Astrocyte (in vitro differentiated cells and primary cell): ENCODE measurements at regions not wholly inside any gene's neighbourhood (a gene's known extent, or its start where the extent isn't known, plus 50 kb on each side); places are given as distances from the start of the nearest gene placed in this dataset.

Source experiments
- DNase-seq: peaks from one replicate; pipeline ENCODE4 v3.0.0-alpha.2; 2010; ENCODE audit warnings: low read depth
- FAIRE-seq: peaks from 2 replicates; lab custom pipeline; 2011; peaks lifted over from hg19 to GRCh38; lab: Jason Lieb, UNC
- H2AFZ ChIP-seq: 2 replicates; pipeline ENCODE4 v1.6.0; 2012; ENCODE audit warnings: low read depth, low read length, inconsistent platforms
- H3K27ac ChIP-seq: 2 replicates; pipeline ENCODE4 v1.5.1; 2011; ENCODE audit warnings: low read depth, low read length, inconsistent platforms
- H3K27me3 ChIP-seq: 2 replicates; pipeline ENCODE4 v1.6.0; 2011; ENCODE audit warnings: low read length, inconsistent platforms; ENCODE audit not compliant: insufficient read depth
- H3K36me3 ChIP-seq: 2 replicates; pipeline ENCODE4 v1.5.1; 2011; ENCODE audit warnings: low read length, inconsistent platforms; ENCODE audit not compliant: insufficient read depth
- H3K4me1 ChIP-seq: 2 replicates; pipeline ENCODE4 v1.5.1; 2011; ENCODE audit warnings: low read length, inconsistent platforms; ENCODE audit not compliant: insufficient read depth
- H3K4me2 ChIP-seq: 2 replicates; pipeline ENCODE4 v1.6.0; 2012; ENCODE audit warnings: low read length, inconsistent platforms
- H3K4me3 ChIP-seq: 2 replicates; pipeline ENCODE4 v1.5.1; 2011; ENCODE audit warnings: low read depth, mild to moderate bottlenecking, low read length, inconsistent platforms; ENCODE audit not compliant: insufficient read depth
- H3K79me2 ChIP-seq: 2 replicates; pipeline ENCODE4 v1.6.0; 2012; ENCODE audit warnings: mild to moderate bottlenecking, low read length, inconsistent platforms; ENCODE audit not compliant: insufficient read depth
- H3K9ac ChIP-seq: 2 replicates; pipeline ENCODE4 v1.6.0; 2012; ENCODE audit warnings: mild to moderate bottlenecking, low read length, inconsistent platforms
- H3K9me3 ChIP-seq: 2 replicates; pipeline ENCODE4 v1.5.1; 2012; ENCODE audit warnings: low read depth, mild to moderate bottlenecking, low read length, inconsistent platforms; ENCODE audit not compliant: insufficient read depth
- H4K20me1 ChIP-seq: 2 replicates; pipeline ENCODE4 v1.6.0; 2012; ENCODE audit warnings: low read length, inconsistent platforms; ENCODE audit not compliant: insufficient read depth
- H3K27ac Mint-ChIP-seq: one replicate; pipeline ENCODE4 v1.8.0; 2021; ENCODE audit warnings: mild to moderate bottlenecking, mixed read lengths; ENCODE audit not compliant: unreplicated experiment
- H3K27me3 Mint-ChIP-seq: one replicate; pipeline ENCODE4 v1.8.0; 2021; ENCODE audit warnings: low read depth, mixed read lengths; ENCODE audit not compliant: unreplicated experiment
- H3K36me3 Mint-ChIP-seq: one replicate; pipeline ENCODE4 v1.8.0; 2021; ENCODE audit warnings: low read depth, mixed read lengths; ENCODE audit not compliant: unreplicated experiment
- H3K4me1 Mint-ChIP-seq: one replicate; pipeline ENCODE4 v1.8.0; 2021; ENCODE audit warnings: low read depth, mixed read lengths; ENCODE audit not compliant: unreplicated experiment
- H3K4me3 Mint-ChIP-seq: one replicate; pipeline ENCODE4 v1.8.0; 2021; ENCODE audit warnings: mild to moderate bottlenecking, moderate library complexity, mixed read lengths; ENCODE audit not compliant: unreplicated experiment
- H3K9me3 Mint-ChIP-seq: one replicate; pipeline ENCODE4 v1.8.0; 2021; ENCODE audit warnings: mild to moderate bottlenecking, mixed read lengths; ENCODE audit not compliant: unreplicated experiment
- CTCF ChIP-seq: IDR thresholded peaks from 2 replicates; pipeline ENCODE4 v1.5.1; 2011; ENCODE audit warnings: low read depth, mild to moderate bottlenecking, inconsistent platforms, low read length, moderate library complexity; ENCODE audit not compliant: insufficient read depth
- EZH2 ChIP-seq: IDR thresholded peaks from 2 replicates; pipeline ENCODE4 v1.6.1; 2012; ENCODE audit warnings: mild to moderate bottlenecking, low read length, inconsistent platforms; ENCODE audit not compliant: insufficient read depth

GRCh38 chr4:149993030-149993429 lies 85.2 kb upstream of the DCLK2 start:
- H3K79me2 ChIP-seq = no peaks in the 10 kb centered on the region
- no peak overlapping the region for H3K4me2 ChIP-seq
- Mint-ChIP-seq H3K9me3 (no peaks in the 10 kb centered on the region), H3K27me3 (no peaks in the 10 kb centered on the region), H3K4me1 (peaks cover 11% of the 10 kb centered on the region), H3K27ac (no peak overlapping the region), H3K4me3 (no peak overlapping the region), H3K36me3 (no peaks in the 10 kb centered on the region)
- no peak overlapping the region for H3K4me3 ChIP-seq
- no peak overlapping the region for H3K9ac ChIP-seq
- no peaks in the 10 kb centered on the region for H4K20me1 ChIP-seq
- no peaks in the 10 kb centered on the region for H3K9me3 ChIP-seq
- no peak for TF ChIP-seq CTCF
- TF ChIP-seq EZH2 = no peak
- H3K27me3 ChIP-seq = no peaks in the 10 kb centered on the region
- FAIRE-seq (no peak), DNase-seq (peak; percentile 87)
- no peaks in the 10 kb centered on the region for H3K36me3 ChIP-seq
- no peak overlapping the region for H3K27ac ChIP-seq
- H2AFZ ChIP-seq = no peak overlapping the region
- peaks cover 7% of the 10 kb centered on the region for H3K4me1 ChIP-seq

GRCh38 chr4:149995134-149995756 lies 83.0 kb upstream of the DCLK2 start:
- peaks cover 10% of the 10 kb centered on the region for H3K4me1 ChIP-seq
- Mint-ChIP-seq H3K27ac (no peak overlapping the region), H3K4me3 (no peak overlapping the region), H3K9me3 (no peaks in the 10 kb centered on the region), H3K36me3 (no peaks in the 10 kb centered on the region), H3K27me3 (no peaks in the 10 kb centered on the region), H3K4me1 (peaks cover 18% of the 10 kb centered on the region)
- H4K20me1 ChIP-seq = no peaks in the 10 kb centered on the region
- DNase-seq (no peak), FAIRE-seq (no peak)
- TF ChIP-seq CTCF = no peak
- TF ChIP-seq EZH2 = no peak
- no peak overlapping the region for H3K27ac ChIP-seq
- no peaks in the 10 kb centered on the region for H3K9me3 ChIP-seq
- no peak overlapping the region for H3K4me3 ChIP-seq
- H3K9ac ChIP-seq = no peak overlapping the region
- H3K4me2 ChIP-seq = no peak overlapping the region
- peak overlapping the region; percentile 18 for H2AFZ ChIP-seq
- H3K27me3 ChIP-seq = no peaks in the 10 kb centered on the region
- H3K79me2 ChIP-seq = no peaks in the 10 kb centered on the region
- no peaks in the 10 kb centered on the region for H3K36me3 ChIP-seq

- no peak overlapping the region for H3K4me3 Mint-ChIP-seq
- peaks cover 31% of the 10 kb centered on the region for H3K4me1 Mint-ChIP-seq
- Histone ChIP-seq H4K20me1 (no peaks in the 10 kb centered on the region), H2AFZ (peak overlapping the region; percentile 81), H3K4me1 (peaks cover 18% of the 10 kb centered on the region), H3K4me2 (peak overlapping the region; percentile 46), H3K4me3 (no peak overlapping the region), H3K27ac (peak overlapping the region; percentile 14), H3K9me3 (no peaks in the 10 kb centered on the region), H3K36me3 (no peaks in the 10 kb centered on the region), H3K79me2 (no peaks in the 10 kb centered on the region), H3K27me3 (no peaks in the 10 kb centered on the region), H3K9ac (no peak overlapping the region)
- H3K27me3 Mint-ChIP-seq = no peaks in the 10 kb centered on the region
- TF ChIP-seq EZH2 (no peak), CTCF (no peak)
- H3K36me3 Mint-ChIP-seq = no peaks in the 10 kb centered on the region
- H3K27ac Mint-ChIP-seq = peak overlapping the region; percentile 83
- peak; percentile 82 for FAIRE-seq
- DNase-seq = peak; percentile 59
- no peaks in the 10 kb centered on the region for H3K9me3 Mint-ChIP-seq
Measured at GRCh38 chr4:149997881-149998421, 80.3 kb upstream of the DCLK2 start.
